Mucosa of descending colon (tissue), 3 donors: ENCODE measurements at regions not wholly inside any gene's neighbourhood (a gene's known extent, or its start where the extent isn't known, plus 50 kb on each side); places are given as distances from the start of the nearest gene placed in this dataset.

Experiments
- ATAC-seq: fragments of 200-7000 bp; cut with Tn5 transposase; one replicate; pipeline ENCODE4 v1.9.1; 2020; ENCODE audit warnings: mild to moderate bottlenecking, moderate library complexity
- DNase-seq, 3 donors: peaks; one replicate each; pipeline ENCODE4 v3.0.0-alpha.2; 2020
- H3K36me3 ChIP-seq: fragments of 200-600 bp; one replicate; pipeline ENCODE4 v1.8.0; 2021; ENCODE audit warnings: low read depth, mild to moderate bottlenecking
- H3K4me1 ChIP-seq: fragments of 200-600 bp; one replicate; pipeline ENCODE4 v1.8.0; 2021; ENCODE audit warnings: low read depth, mild to moderate bottlenecking
- H3K4me3 ChIP-seq: fragments of 200-600 bp; one replicate; pipeline ENCODE4 v1.8.0; 2021; ENCODE audit warnings: mild to moderate bottlenecking
- H3K9me3 ChIP-seq: fragments of 200-600 bp; one replicate; pipeline ENCODE4 v1.8.0; 2021; ENCODE audit warnings: mild to moderate bottlenecking
- intact Hi-C, 2 donors: fragments of 100-400 bp; cut with DNase I in 1 of 2; cut with micrococcal nuclease in 1 of 2; formaldehyde crosslinking; loops; one replicate each; pipeline versions ENCODE4 v1.11.0 to v1.11.1; 2022; cut with DNase I, micrococcal nuclease
- TF ChIP-seq, protein P1 (sequence below): fragments of 200-600 bp; IDR thresholded peaks from one replicate; pipeline ENCODE4 v1.8.0; 2022; ENCODE audit warnings: antibody characterized with exemption, mild to moderate bottlenecking
- donor health status: DM: no; HTN: no; CAD: no; lungs with moderate emphysema.
- donor health status: DM: no; HTN: no; CAD: no.
- donor health status: DM: no; HTN: yes; CAD: no.

DNA sequence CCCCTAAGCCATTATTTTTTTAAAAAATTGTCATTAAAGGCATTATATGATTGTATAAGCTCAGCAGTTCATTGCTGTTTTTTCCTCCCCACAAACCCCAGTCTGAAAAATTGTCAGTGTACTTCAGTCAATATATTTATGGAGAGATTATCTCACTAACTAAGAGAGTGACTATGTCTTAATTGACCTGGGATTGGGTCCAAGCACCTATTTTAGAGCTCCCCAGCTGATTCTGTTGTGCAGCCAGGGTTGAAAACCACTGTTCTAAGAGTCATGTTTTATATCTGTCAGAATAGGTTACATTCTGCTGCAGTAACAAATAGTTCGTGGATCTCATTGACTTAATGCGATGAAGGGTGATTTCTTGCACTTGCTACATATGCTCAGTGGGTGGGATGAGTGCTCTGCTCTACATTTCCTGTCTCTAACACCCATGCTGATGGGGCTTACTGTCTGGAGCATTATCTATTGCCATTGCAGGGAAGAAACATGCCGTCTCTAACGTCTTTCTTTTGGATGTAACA, 171.2 kb upstream of the MPHOSPH6 start:
- DNase-seq (no peak), ATAC-seq (no peak)
- intact Hi-C loops: no loop called here

DNA sequence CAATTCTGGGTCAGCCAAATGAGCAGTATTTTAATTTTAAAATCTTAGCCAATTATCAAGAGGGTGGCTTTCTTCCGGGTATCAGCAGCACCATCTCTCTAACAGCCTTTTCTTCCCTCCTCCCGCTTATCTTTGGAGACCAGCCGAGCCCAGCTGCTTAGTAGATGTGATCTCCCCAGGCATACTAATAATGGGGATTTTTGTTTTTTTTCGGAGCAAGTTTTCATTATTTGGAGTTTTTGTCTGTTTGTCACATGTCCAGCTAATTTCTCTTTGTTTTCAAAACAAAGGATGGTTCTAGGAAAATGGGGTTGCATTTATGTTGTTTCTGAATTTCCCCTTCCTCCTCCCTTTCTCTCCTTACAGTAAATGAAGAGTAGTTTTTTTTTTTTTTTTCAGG, 170.5 kb upstream of the MPHOSPH6 start:
- Histone ChIP-seq H3K4me1 (no peaks in the 10 kb centered on the region), H3K36me3 (no peaks in the 10 kb centered on the region), H3K4me3 (no peak overlapping the region), H3K9me3 (no peaks in the 10 kb centered on the region)
- ATAC-seq: no peak
- intact Hi-C loops: no loop called here
- DNase-seq: no peak
- TF ChIP-seq, protein P1, sequence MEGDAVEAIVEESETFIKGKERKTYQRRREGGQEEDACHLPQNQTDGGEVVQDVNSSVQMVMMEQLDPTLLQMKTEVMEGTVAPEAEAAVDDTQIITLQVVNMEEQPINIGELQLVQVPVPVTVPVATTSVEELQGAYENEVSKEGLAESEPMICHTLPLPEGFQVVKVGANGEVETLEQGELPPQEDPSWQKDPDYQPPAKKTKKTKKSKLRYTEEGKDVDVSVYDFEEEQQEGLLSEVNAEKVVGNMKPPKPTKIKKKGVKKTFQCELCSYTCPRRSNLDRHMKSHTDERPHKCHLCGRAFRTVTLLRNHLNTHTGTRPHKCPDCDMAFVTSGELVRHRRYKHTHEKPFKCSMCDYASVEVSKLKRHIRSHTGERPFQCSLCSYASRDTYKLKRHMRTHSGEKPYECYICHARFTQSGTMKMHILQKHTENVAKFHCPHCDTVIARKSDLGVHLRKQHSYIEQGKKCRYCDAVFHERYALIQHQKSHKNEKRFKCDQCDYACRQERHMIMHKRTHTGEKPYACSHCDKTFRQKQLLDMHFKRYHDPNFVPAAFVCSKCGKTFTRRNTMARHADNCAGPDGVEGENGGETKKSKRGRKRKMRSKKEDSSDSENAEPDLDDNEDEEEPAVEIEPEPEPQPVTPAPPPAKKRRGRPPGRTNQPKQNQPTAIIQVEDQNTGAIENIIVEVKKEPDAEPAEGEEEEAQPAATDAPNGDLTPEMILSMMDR: no peak

More for the DNA sequence above, 171.2 kb upstream of the MPHOSPH6 start:
- TF ChIP-seq, protein P1: no peak
- H3K4me1 ChIP-seq: no peaks in the 10 kb centered on the region
- H3K4me3 ChIP-seq: no peak overlapping the region
- H3K36me3 ChIP-seq: no peaks in the 10 kb centered on the region
- H3K9me3 ChIP-seq: no peaks in the 10 kb centered on the region

DNA sequence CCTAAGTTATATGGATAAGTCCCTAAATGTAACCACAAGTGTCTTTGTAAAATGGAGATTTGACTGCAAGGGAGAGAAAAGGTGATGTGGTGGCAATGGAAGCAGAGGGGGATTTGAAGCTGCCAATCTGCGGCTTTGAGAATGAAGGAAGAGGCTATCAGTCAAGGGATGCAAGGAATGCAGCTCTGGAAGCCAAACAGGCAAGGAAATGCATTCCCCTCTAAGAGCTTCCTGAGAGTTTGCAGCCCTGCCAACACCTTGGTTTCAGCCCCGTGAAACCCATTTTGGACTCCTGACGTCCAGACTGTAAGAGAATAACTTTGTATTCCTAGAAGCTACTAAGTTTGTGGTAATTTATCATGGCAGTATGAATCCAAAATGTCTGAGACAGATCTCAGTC, 167.3 kb upstream of the MPHOSPH6 start:
- DNase-seq (no peak), ATAC-seq (no peak)
- no peaks in the 10 kb centered on the region for H3K36me3 ChIP-seq
- TF ChIP-seq, protein P1: no peak
- no peak overlapping the region for H3K4me3 ChIP-seq
- no peaks in the 10 kb centered on the region for H3K4me1 ChIP-seq
- H3K9me3 ChIP-seq: no peaks in the 10 kb centered on the region
- intact Hi-C loops: no loop called here

DNA sequence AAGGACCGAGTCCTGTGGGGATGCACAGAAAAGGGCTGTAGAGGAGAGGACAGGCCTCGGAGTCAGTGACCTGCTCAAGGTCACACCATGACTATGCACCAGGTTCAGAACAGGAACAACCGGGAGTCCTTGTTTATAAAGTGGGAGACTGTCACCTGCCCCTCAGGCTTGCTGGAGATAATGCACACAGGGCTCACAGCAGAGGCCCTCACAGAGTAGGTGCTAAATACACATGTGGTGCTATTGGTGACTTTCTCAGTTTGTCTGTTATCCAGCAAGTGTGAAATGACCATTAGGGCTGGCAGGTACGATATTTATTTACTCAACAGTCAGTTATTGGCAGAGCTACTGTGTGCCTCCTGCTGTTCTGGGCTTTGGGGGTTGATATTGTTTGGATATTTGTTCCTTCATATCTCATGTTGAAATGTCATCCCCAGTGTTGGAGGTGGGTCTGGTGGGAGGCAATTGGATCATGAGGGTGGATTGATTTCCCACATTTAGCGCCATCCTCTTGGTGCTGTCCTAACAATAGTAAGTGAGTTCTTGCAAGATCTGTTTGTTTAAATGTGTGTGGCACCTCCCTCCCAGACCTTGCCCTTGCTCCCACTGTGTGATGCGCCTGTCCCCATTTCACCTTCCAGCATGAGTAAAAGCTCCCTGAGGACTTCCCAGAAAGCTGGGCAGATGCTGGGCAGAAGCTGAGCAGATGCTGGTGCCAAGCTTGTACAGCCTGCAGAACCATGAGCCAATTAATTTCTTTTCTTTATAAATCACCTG, 162.1 kb upstream of the MPHOSPH6 start:
- ATAC-seq (no peak), DNase-seq (no peak)
- intact Hi-C loops: no loop called here
- no peaks in the 10 kb centered on the region for H3K9me3 ChIP-seq
- H3K36me3 ChIP-seq: no peaks in the 10 kb centered on the region
- TF ChIP-seq, protein P1: no peak
- H3K4me1 ChIP-seq: no peaks in the 10 kb centered on the region
- no peak overlapping the region for H3K4me3 ChIP-seq

DNA sequence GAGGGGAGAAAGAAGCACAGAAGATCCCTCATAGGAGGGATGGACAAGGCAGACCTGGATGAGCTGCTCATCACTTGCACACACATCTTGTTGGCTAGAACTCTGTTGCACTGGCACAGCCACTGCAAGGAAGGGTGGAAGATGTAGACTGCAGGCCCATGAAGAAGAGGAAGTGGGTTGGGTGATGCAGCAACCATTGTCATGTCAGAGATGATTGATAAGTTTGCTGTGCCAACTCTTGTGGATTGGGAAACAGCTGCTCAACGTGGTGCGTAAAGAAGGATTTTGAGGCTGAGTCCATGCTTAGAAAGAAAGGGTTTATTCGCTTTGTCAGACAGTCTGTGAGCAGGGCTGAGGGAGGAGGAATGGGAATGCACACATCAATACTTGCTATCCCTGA, 161.4 kb upstream of the MPHOSPH6 start:
- DNase-seq: no peak
- TF ChIP-seq, protein P1: no peak
- ATAC-seq: no peak
- H3K36me3 ChIP-seq: no peaks in the 10 kb centered on the region
- no peaks in the 10 kb centered on the region for H3K4me1 ChIP-seq
- no peak overlapping the region for H3K4me3 ChIP-seq
- no peaks in the 10 kb centered on the region for H3K9me3 ChIP-seq
- intact Hi-C loops: no loop called here
